NCI-H2196 treated with DMSO at 0.1 percent for 48 hours (cell line): ENCODE measurements at regions not wholly inside any gene's neighbourhood (a gene's known extent, or its start where the extent isn't known, plus 50 kb on each side); places are given as distances from the start of the nearest gene placed in this dataset.
"Not testable (repeated sequence)": the region's sequence is repeated elsewhere in the genome, so short reads cannot be mapped to it uniquely, and the experiment has no call there.

Experiments
- DNase-seq: peaks from one replicate; lab custom pipeline; 2025; ENCODE audit not compliant: unreplicated experiment; lab: John Stamatoyannopoulos, UW

- no peak for DNase-seq
Observed at GRCh38 chr7:104264285-104264684, 56.5 kb upstream of the ORC5 start.

GRCh38 chr7:104267701-104268368 is 60.0 kb upstream of the ORC5 start:
- DNase-seq: no peak

GRCh38 chr7:104271948-104272347 is 56.5 kb upstream of the LHFPL3 start:
- DNase-seq: no peak

GRCh38 chr7:104272767-104273384 is 55.5 kb upstream of the LHFPL3 start:
- peak; percentile 20 for DNase-seq

GRCh38 chr7:104275900-104276299 is 52.5 kb upstream of the LHFPL3 start:
- no peak for DNase-seq

- DNase-seq: not testable (repeated sequence)
Observed at GRCh38 chr7:104276730-104277129, 51.7 kb upstream of the LHFPL3 start.
